Caco-2 (cell line): ENCODE measurements at regions not wholly inside any gene's neighbourhood (a gene's known extent, or its start where the extent isn't known, plus 50 kb on each side); places are given as distances from the start of the nearest gene placed in this dataset.

Experiments used
- BruUV-seq: library from RNA; stranded (reverse); fragments of 400-500 nt; replicated peaks from 2 replicates; lab custom pipeline; 2021; lab: Mats Ljungman, UMichigan
- CTCF ChIA-PET: fragments of 300-600 bp; sonication (Branson Sonifier 250); formaldehyde crosslinking; loops from one replicate; lab custom pipeline; 2022; ENCODE audit warnings: antibody characterized with exemption; lab: Charles Lee
- POLR2A ChIA-PET: fragments of 300-600 bp; sonication (Branson Sonifier 250); formaldehyde crosslinking; loops from one replicate; lab custom pipeline; 2022; ENCODE audit warnings: antibody characterized with exemption; lab: Charles Lee
- DNase-seq, 2 experiments: peaks; one replicate each; pipeline versions ENCODE4 v3.0.0 to v3.0.0-alpha.2; 2020 to 2022
- H3K27me3 ChIP-seq: replicated peaks from 2 replicates; pipeline ENCODE4 v1.6.0; 2011; ENCODE audit warnings: low read length; ENCODE audit not compliant: control insufficient read depth, insufficient read depth
- H3K36me3 ChIP-seq: 2 replicates; pipeline ENCODE4 v1.5.1; 2011; ENCODE audit warnings: low read length; ENCODE audit not compliant: control insufficient read depth, insufficient read depth
- H3K4me1 ChIP-seq: fragments of 250-450 bp; sonication (Bioruptor Pico); 2 replicates; pipeline ENCODE4 v1.5.1; 2020; ENCODE audit warnings: mild to moderate bottlenecking
- H3K4me3 ChIP-seq: 2 replicates; pipeline ENCODE4 v1.5.1; 2011; ENCODE audit warnings: low read depth, mild to moderate bottlenecking, control low read depth, low read length
- H3K9me3 ChIP-seq: fragments of 250-450 bp; sonication (Bioruptor Pico); 2 replicates; pipeline ENCODE4 v1.5.1; 2020; ENCODE audit warnings: mild to moderate bottlenecking, moderate library complexity
- H3K27ac Mint-ChIP-seq: one replicate; pipeline ENCODE4 v1.8.0; 2022; ENCODE audit warnings: mixed read lengths; ENCODE audit not compliant: unreplicated experiment
- H3K27me3 Mint-ChIP-seq: one replicate; pipeline ENCODE4 v1.8.0; 2022; ENCODE audit warnings: mixed read lengths; ENCODE audit not compliant: insufficient read depth, unreplicated experiment
- H3K36me3 Mint-ChIP-seq: one replicate; pipeline ENCODE4 v1.8.0; 2022; ENCODE audit warnings: mild to moderate bottlenecking, mixed read lengths; ENCODE audit not compliant: insufficient read depth, unreplicated experiment
- H3K4me1 Mint-ChIP-seq: one replicate; pipeline ENCODE4 v1.8.0; 2022; ENCODE audit warnings: low read depth, mixed read lengths; ENCODE audit not compliant: unreplicated experiment
- H3K4me3 Mint-ChIP-seq: one replicate; pipeline ENCODE4 v1.8.0; 2022; ENCODE audit warnings: mild to moderate bottlenecking, moderate library complexity, mixed read lengths; ENCODE audit not compliant: unreplicated experiment
- H3K9me3 Mint-ChIP-seq: one replicate; pipeline ENCODE4 v1.8.0; 2022; ENCODE audit warnings: mixed read lengths; ENCODE audit not compliant: unreplicated experiment
- intact Hi-C: fragments of 100-400 bp; cut with micrococcal nuclease; formaldehyde crosslinking; loops from one replicate; pipeline ENCODE4 v1.10.0; 2022; ENCODE audit not compliant: unreplicated experiment
- TF ChIP-seq, protein P1 (sequence below), 2 experiments: fragments of 200-600 bp in 1 of 2; IDR thresholded peaks; 1 replicate in 1 of 2; 2 replicates in 1 of 2; pipeline versions ENCODE4 v1.5.1 to v1.8.0; 2011 to 2022; ENCODE audit warnings: antibody characterized with exemption in 1 of 2, control low read depth in 1 of 2, inconsistent platforms in 1 of 2, low read depth in 1 of 2, low read length in 1 of 2, mild to moderate bottlenecking in 1 of 2, moderate library complexity in 1 of 2; ENCODE audit not compliant: insufficient read depth in 1 of 2, severe bottlenecking in 1 of 2, unreplicated experiment in 1 of 2

DNA sequence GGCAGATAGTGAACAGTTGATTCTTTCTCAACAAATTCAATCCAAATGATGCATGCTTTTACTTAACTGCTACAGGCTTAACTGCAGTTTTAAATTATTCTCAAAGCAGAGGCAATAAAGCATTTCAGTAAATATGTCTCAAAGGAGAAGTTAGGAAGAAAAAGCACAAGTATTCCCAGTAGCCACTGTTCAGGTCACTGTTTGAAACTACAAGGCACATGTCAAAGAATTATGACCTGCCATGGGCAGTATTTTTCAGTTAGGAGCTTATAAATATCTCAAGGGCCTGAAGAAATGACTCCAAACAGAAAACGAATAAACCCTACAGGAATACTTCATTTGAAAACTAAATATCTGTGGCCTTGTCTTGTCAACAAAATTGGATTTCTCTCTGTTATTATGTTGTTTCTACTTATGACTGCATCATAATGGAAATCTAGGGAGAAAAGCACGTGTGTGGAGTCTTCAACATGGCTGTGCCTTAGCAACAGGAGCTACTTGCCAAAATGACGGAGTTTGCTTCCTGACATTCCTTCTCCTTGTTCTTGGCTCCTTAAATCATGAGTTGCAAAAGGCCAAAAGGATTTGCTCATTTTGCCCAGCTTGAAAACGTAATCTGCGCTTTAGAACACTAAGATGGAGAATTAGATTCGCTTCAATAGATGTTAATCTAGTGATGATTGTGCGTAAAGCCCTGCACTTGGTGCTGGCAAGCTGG lies 67.6 kb upstream of the GPR101 start:
- intact Hi-C loops: no loop called here
- no peaks in the 10 kb centered on the region for H3K36me3 Mint-ChIP-seq
- H3K4me3 ChIP-seq: no peak overlapping the region
- ChIA-PET CTCF (no interaction called here), POLR2A (no interaction called here)
- H3K9me3 Mint-ChIP-seq: no peaks in the 10 kb centered on the region
- H3K27me3 ChIP-seq: no peaks in the 10 kb centered on the region
- no peaks in the 10 kb centered on the region for H3K4me1 ChIP-seq
- no peaks in the 10 kb centered on the region for H3K36me3 ChIP-seq
- H3K9me3 ChIP-seq: no peaks in the 10 kb centered on the region
- no TSS peak for BruUV-seq
- TF ChIP-seq, protein P1, sequence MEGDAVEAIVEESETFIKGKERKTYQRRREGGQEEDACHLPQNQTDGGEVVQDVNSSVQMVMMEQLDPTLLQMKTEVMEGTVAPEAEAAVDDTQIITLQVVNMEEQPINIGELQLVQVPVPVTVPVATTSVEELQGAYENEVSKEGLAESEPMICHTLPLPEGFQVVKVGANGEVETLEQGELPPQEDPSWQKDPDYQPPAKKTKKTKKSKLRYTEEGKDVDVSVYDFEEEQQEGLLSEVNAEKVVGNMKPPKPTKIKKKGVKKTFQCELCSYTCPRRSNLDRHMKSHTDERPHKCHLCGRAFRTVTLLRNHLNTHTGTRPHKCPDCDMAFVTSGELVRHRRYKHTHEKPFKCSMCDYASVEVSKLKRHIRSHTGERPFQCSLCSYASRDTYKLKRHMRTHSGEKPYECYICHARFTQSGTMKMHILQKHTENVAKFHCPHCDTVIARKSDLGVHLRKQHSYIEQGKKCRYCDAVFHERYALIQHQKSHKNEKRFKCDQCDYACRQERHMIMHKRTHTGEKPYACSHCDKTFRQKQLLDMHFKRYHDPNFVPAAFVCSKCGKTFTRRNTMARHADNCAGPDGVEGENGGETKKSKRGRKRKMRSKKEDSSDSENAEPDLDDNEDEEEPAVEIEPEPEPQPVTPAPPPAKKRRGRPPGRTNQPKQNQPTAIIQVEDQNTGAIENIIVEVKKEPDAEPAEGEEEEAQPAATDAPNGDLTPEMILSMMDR (IDR thresholded peaks at IDR 0.05; ENCODE audit: insufficient read depth in 1 of 2, low read depth in 1 of 2, low read length in 1 of 2, severe bottlenecking in 1 of 2, unreplicated experiment in 1 of 2): no peak
- H3K4me1 Mint-ChIP-seq: no peaks in the 10 kb centered on the region
- H3K4me3 Mint-ChIP-seq: no peak overlapping the region
- peaks cover 27% of the 10 kb centered on the region for H3K27me3 Mint-ChIP-seq
- DNase-seq: no peak
- H3K27ac Mint-ChIP-seq: no peak overlapping the region
